A673 (cell line): ENCODE measurements at regions not wholly inside any gene's neighbourhood (a gene's known extent, or its start where the extent isn't known, plus 50 kb on each side); places are given as distances from the start of the nearest gene placed in this dataset.
"Not testable (repeated sequence)": the region's sequence is repeated elsewhere in the genome, so short reads cannot be mapped to it uniquely, and the experiment has no call there.

Experiments used
- BruUV-seq: library from RNA; stranded (reverse); fragments of 400-500 nt; replicated peaks from 2 replicates; lab custom pipeline; 2021; lab: Mats Ljungman, UMichigan
- CTCF ChIA-PET: fragments of 300-600 bp; sonication (Branson Sonifier 250); formaldehyde crosslinking; loops from one replicate; lab custom pipeline; 2022; ENCODE audit warnings: antibody characterized with exemption; lab: Charles Lee
- POLR2A ChIA-PET: fragments of 300-600 bp; sonication (Branson Sonifier 250); formaldehyde crosslinking; loops from one replicate; lab custom pipeline; 2022; ENCODE audit warnings: antibody characterized with exemption; ENCODE audit not compliant: low non-redundant PET; lab: Charles Lee
- DNase-seq: peaks from one replicate; pipeline ENCODE4 v3.0.0-alpha.2; 2015; ENCODE audit warnings: low spot score
- H3K27ac ChIP-seq: fragments of 200-600 bp; sonication (generic); 2 replicates; pipeline ENCODE4 v1.5.1; 2016; ENCODE audit warnings: mixed run types, low read depth, mild to moderate bottlenecking, mixed read lengths, antibody characterized with exemption, low read length; ENCODE audit not compliant: poor library complexity, severe bottlenecking
- H3K27me3 ChIP-seq: fragments of 200-600 bp; sonication (generic); replicated peaks from 2 replicates; pipeline ENCODE4 v1.6.1; 2017; ENCODE audit warnings: mixed run types, low read depth, mild to moderate bottlenecking, mixed read lengths, antibody characterized with exemption, low read length; ENCODE audit not compliant: insufficient read depth, poor library complexity
- H3K36me3 ChIP-seq: fragments of 200-600 bp; sonication (generic); 2 replicates; pipeline ENCODE4 v1.6.1; 2016; ENCODE audit warnings: mixed run types, mild to moderate bottlenecking, mixed read lengths, antibody characterized with exemption, low read length; ENCODE audit not compliant: insufficient read depth, poor library complexity, severe bottlenecking
- H3K4me1 ChIP-seq: fragments of 200-600 bp; sonication (generic); 2 replicates; pipeline ENCODE4 v1.6.1; 2017; ENCODE audit warnings: mixed run types, mild to moderate bottlenecking, mixed read lengths, antibody characterized with exemption, low read length; ENCODE audit not compliant: insufficient read depth, poor library complexity, severe bottlenecking
- H3K4me3 ChIP-seq: fragments of 200-600 bp; sonication (generic); 2 replicates; pipeline ENCODE4 v1.5.1; 2016; ENCODE audit warnings: low read depth, mixed run types, mild to moderate bottlenecking, mixed read lengths, low read length; ENCODE audit not compliant: poor library complexity, severe bottlenecking
- H3K9me3 ChIP-seq: fragments of 200-600 bp; sonication (generic); 2 replicates; pipeline ENCODE4 v1.6.1; 2016; ENCODE audit warnings: mixed run types, low read depth, mild to moderate bottlenecking, mixed read lengths, antibody characterized with exemption, low read length; ENCODE audit not compliant: poor library complexity, severe bottlenecking
- EZH2 ChIP-seq: fragments of 200-600 bp; sonication (generic); IDR thresholded peaks from 2 replicates; pipeline ENCODE4 v1.6.1; 2017; ENCODE audit warnings: borderline replicate concordance, low read depth, mild to moderate bottlenecking, mixed read lengths, antibody characterized with exemption, low read length; ENCODE audit not compliant: poor library complexity, severe bottlenecking
- intact Hi-C: fragments of 100-400 bp; cut with micrococcal nuclease; formaldehyde crosslinking; loops from one replicate; pipeline ENCODE4 v1.10.0; 2022; ENCODE audit not compliant: unreplicated experiment
- TF ChIP-seq, protein P1 (sequence below): fragments of 300-800, 200-600 bp; sonication (generic); conservative IDR thresholded peaks from 2 replicates; pipeline ENCODE4 v1.5.1; 2017; ENCODE audit warnings: low read depth, mild to moderate bottlenecking, antibody characterized with exemption, low read length, moderate library complexity, mixed read lengths

DNA sequence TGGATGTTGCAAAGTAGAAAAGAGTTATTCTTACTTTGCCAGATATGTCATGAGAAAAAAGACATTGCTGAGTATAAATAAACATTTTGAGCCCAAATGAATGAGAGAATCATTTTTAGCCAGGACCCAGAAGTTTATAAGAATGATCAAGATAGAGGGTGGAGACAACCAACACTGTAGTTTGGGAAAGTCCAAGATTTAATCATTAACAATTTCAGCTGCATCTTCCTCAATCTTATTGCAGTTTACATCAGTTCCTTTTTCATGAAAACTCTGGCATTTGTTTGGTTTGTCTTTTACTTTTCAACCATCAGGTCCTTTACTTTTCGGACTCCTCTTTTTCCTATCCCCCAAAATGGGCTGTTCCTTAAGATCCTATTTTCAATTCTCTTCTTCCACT lies 645.9 kb downstream of the ANKRD50 start:
- CTCF ChIA-PET, result no interaction called here
- intact Hi-C loops, result no loop called here
- BruUV-seq, result no TSS peak
- H3K4me1 ChIP-seq, result no peaks in the 10 kb centered on the region
- H3K4me3 ChIP-seq, result no peak overlapping the region
- H3K36me3 ChIP-seq, result no peaks in the 10 kb centered on the region
- POLR2A ChIA-PET, result no interaction called here
- H3K27me3 ChIP-seq, result no peaks in the 10 kb centered on the region
- TF ChIP-seq EZH2, result no peak
- TF ChIP-seq, protein P1, sequence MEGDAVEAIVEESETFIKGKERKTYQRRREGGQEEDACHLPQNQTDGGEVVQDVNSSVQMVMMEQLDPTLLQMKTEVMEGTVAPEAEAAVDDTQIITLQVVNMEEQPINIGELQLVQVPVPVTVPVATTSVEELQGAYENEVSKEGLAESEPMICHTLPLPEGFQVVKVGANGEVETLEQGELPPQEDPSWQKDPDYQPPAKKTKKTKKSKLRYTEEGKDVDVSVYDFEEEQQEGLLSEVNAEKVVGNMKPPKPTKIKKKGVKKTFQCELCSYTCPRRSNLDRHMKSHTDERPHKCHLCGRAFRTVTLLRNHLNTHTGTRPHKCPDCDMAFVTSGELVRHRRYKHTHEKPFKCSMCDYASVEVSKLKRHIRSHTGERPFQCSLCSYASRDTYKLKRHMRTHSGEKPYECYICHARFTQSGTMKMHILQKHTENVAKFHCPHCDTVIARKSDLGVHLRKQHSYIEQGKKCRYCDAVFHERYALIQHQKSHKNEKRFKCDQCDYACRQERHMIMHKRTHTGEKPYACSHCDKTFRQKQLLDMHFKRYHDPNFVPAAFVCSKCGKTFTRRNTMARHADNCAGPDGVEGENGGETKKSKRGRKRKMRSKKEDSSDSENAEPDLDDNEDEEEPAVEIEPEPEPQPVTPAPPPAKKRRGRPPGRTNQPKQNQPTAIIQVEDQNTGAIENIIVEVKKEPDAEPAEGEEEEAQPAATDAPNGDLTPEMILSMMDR, result no peak
- H3K27ac ChIP-seq, result no peak overlapping the region
- no peak for DNase-seq
- peaks cover 16% of the 10 kb centered on the region for H3K9me3 ChIP-seq

DNA sequence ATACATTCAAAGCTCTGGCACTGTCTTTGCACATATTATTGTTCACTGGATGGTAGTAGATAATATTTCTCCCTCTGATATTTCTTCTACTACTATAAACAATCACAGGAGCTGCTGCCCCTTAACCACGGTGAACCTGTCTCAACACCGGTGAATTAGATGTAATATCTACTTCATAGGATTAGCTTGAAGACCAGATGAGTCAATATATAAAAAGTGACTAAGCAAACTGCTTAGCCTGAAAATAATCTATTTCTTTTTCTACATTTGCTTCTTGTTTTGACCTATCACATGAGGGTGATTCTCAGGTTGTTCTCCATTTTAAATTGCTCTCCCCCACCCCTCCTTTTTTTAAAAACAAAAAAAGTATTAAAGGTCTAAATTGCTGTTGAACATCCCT lies 645.5 kb downstream of the ANKRD50 start:
- H3K4me3 ChIP-seq, result no peak overlapping the region
- no TSS peak for BruUV-seq
- H3K4me1 ChIP-seq, result no peaks in the 10 kb centered on the region
- intact Hi-C loops, result no loop called here
- no peak for DNase-seq
- ChIA-PET POLR2A (no interaction called here), CTCF (no interaction called here)
- no peaks in the 10 kb centered on the region for H3K36me3 ChIP-seq
- TF ChIP-seq EZH2, result no peak
- TF ChIP-seq, protein P1, result no peak
- H3K9me3 ChIP-seq, result peaks cover 21% of the 10 kb centered on the region
- no peak overlapping the region for H3K27ac ChIP-seq
- H3K27me3 ChIP-seq, result no peaks in the 10 kb centered on the region

DNA sequence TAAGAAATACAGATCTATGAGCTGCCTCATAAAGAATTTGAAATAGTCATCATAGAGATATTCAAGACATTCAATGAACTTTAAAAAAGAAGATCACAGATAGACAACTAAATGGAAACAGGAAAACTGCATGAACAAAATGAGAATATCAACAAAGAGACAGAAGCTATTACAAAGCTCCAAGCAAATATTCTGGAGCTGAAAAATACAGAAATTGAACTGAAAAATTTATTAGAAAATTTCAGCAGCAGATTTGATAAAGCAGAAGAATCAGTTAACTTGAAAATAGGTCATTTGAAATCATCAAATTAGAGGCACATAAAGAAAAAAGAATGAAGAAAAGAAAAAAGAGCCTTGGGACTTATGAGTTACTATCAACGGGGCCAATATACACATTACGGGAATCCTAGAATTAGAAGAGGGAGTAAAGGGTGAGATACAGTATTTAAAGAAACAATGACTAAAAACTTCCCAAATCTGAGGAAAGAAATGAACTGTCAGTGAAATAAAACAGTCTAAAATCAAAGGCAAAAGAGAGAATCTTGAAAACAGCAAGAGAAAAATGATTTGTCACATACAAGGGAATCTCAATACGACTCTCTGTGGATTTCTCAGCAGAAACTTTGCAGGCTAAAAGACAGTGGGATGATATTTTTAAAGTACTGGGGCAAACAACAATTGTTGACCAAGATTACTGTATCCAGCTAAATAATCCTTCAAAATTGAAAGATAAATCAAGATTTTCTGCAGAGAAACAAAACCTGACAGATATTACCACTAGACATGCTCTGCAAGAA lies 641.6 kb downstream of the ANKRD50 start:
- CTCF ChIA-PET, result no interaction called here
- no peak overlapping the region for H3K27ac ChIP-seq

DNA sequence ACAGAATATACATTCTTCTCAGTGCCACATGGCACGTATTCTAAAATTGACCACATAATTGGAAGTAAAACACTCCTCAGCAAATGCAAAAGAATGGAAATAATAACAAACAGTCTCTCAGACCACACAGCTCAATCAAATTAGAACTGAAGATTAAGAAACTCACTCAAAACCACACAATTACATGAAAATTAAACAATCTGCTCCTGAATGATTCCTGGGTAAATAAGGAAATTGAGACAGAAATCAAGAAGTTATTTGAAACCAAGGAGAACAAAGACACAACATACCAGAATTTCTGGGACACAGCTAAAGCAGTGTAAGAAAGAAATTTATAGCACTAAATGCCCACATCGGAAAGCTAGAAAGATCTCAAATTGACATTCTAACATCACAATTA lies 637.3 kb downstream of the ANKRD50 start:
- DNase-seq, H3K27ac ChIP-seq, intact Hi-C loops, CTCF ChIA-PET, H3K27me3 ChIP-seq, BruUV-seq, POLR2A ChIA-PET, H3K4me3 ChIP-seq, H3K4me1 ChIP-seq, H3K36me3 ChIP-seq: not testable (repeated sequence)
- peaks cover 21% of the 10 kb centered on the region for H3K9me3 ChIP-seq

More for the DNA sequence above, 641.6 kb downstream of the ANKRD50 start:
- Histone ChIP-seq H3K36me3 (no peaks in the 10 kb centered on the region), H3K9me3 (peaks cover 21% of the 10 kb centered on the region), H3K4me3 (no peak overlapping the region), H3K27me3 (no peaks in the 10 kb centered on the region), H3K4me1 (no peaks in the 10 kb centered on the region)
- no peak for DNase-seq
- intact Hi-C loops, result no loop called here
- TF ChIP-seq, protein P1, result no peak
- no peak for TF ChIP-seq EZH2
- POLR2A ChIA-PET, result no interaction called here
- BruUV-seq, result no TSS peak
